MM.1S (cell line): ENCODE measurements at regions not wholly inside any gene's neighbourhood (a gene's known extent, or its start where the extent isn't known, plus 50 kb on each side); places are given as distances from the start of the nearest gene placed in this dataset.

Experiments used
- CTCF ChIP-seq: fragments of 300-600 bp; sonication (generic); IDR thresholded peaks from 2 replicates; pipeline ENCODE4 v1.5.1; 2016; ENCODE audit warnings: antibody characterized with exemption, low read length, mixed read lengths
- EZH2 ChIP-seq: fragments of 300-600 bp; sonication (generic); optimal IDR thresholded peaks from 2 replicates; pipeline ENCODE3; 2017; ENCODE audit warnings: low read depth, mild to moderate bottlenecking, antibody characterized with exemption, low read length, mixed read lengths

- TF ChIP-seq EZH2 (no peak), CTCF (no peak)
These were observed 105.3 kb upstream of the DPT start for GRCh38 chr1:168834225-168834872.
